Muscle of leg (tissue), 3 donors: ENCODE measurements at regions not wholly inside any gene's neighbourhood (a gene's known extent, or its start where the extent isn't known, plus 50 kb on each side); places are given as distances from the start of the nearest gene placed in this dataset.

Source experiments
- DNase-seq: peaks from one replicate; pipeline ENCODE4 v3.0.0; 2013
- H3K27ac ChIP-seq: one replicate; pipeline ENCODE4 v1.5.1; 2013; ENCODE audit warnings: mild to moderate bottlenecking, low read length, control low read depth
- H3K27me3 ChIP-seq: one replicate; pipeline ENCODE4 v1.6.1; 2013; ENCODE audit warnings: low read length; ENCODE audit not compliant: control insufficient read depth, insufficient read depth
- H3K36me3 ChIP-seq: one replicate; pipeline ENCODE4 v1.6.1; 2013; ENCODE audit warnings: low read length; ENCODE audit not compliant: control insufficient read depth, insufficient read depth
- H3K4me1 ChIP-seq: one replicate; pipeline ENCODE4 v1.6.1; 2013; ENCODE audit warnings: low read length; ENCODE audit not compliant: control insufficient read depth, insufficient read depth
- H3K4me3 ChIP-seq: one replicate; pipeline ENCODE4 v1.5.1; 2013; ENCODE audit warnings: low read length, control low read depth
- H3K9me3 ChIP-seq: replicated peaks from 2 replicates; pipeline ENCODE4 v1.6.1; 2013; ENCODE audit warnings: low read depth, low read length; ENCODE audit not compliant: control insufficient read depth
- WGBS: methylation state at CpG from one replicate; pipeline ENCODE4 v1.1.5; 2013; ENCODE audit warnings: missing lambda C conversion rate; ENCODE audit not compliant: insufficient coverage; 5-methylcytosine and 5-hydroxymethylcytosine counted together

DNA sequence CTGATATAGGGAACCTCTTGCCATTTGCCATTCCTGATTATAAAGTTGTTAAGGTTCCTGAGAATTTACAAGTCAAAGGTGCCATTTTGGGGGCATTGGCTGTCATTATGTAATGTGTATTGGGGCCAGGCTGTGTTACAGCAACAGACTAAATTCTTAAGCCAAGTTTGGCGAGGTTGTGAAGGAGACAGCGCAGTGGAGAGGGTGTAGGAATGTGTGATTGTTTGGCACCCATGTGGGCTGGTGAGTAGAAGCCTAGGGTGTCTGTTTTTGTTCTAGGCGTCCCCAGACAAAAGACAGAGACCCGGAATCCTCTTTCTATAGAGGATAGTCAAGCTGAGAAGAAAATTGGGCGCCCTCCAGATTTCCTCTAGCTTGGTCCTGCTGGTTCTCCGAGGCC lies 2535.3 kb downstream of the PCDH7 start:
- no peaks in the 10 kb centered on the region for H3K27me3 ChIP-seq
- H3K9me3 ChIP-seq = no peaks in the 10 kb centered on the region
- H3K4me3 ChIP-seq = no peak overlapping the region
- H3K27ac ChIP-seq = no peak overlapping the region
- H3K36me3 ChIP-seq = no peaks in the 10 kb centered on the region
- H3K4me1 ChIP-seq = no peaks in the 10 kb centered on the region
- WGBS = 94% methylated on average over 5 of the region's 6 CpGs
- DNase-seq = no peak

DNA sequence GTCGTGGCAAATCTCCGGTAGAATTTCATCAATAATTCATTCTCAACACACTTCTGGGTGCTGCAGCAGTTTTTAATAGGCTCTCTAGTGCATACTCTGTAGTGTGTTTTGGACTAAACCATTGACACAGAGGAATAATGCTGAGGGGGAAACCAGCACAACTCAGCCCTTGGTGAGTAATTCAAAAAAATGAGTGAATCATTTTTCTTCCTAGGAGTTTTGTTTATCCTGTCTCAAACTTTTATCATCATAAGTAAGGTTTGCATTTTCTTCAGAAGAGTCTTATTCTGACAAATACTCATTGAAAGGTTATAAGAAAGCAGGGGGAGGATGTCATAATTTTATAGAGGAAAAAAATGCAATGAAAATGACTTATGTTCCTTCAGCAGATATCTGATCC lies 2542.7 kb downstream of the PCDH7 start:
- Histone ChIP-seq H3K27ac (no peak overlapping the region), H3K9me3 (no peaks in the 10 kb centered on the region), H3K27me3 (no peaks in the 10 kb centered on the region), H3K4me1 (no peaks in the 10 kb centered on the region), H3K4me3 (no peak overlapping the region), H3K36me3 (no peaks in the 10 kb centered on the region)
- no peak for DNase-seq
- no CpG with 5 or more reads among the region's 2 CpGs for WGBS

DNA sequence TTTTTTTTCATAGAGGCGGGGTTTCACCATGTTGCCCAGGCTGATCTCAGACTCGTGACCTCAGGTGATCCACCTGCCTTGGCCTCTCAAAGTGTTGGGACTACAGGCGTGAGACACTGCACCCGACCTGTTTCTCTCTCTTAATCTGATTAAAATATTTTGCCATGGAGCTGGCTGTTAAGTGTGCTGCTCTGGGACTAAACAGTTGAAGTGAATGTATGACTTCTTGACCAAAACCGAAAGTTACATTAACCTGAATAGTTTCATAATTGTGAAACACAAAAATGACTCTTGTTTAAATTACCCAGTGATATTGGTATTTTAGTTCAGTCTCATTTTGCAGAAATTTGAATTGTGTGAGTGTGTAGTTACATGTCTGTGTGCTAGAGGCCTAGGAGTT lies 2548.6 kb downstream of the PCDH7 start:
- DNase-seq = no peak
- Histone ChIP-seq H3K4me3 (no peak overlapping the region), H3K36me3 (no peaks in the 10 kb centered on the region), H3K4me1 (no peaks in the 10 kb centered on the region), H3K9me3 (no peaks in the 10 kb centered on the region), H3K27ac (no peak overlapping the region), H3K27me3 (no peaks in the 10 kb centered on the region)
- WGBS = 92% methylated on average over 2 of the region's 5 CpGs

DNA sequence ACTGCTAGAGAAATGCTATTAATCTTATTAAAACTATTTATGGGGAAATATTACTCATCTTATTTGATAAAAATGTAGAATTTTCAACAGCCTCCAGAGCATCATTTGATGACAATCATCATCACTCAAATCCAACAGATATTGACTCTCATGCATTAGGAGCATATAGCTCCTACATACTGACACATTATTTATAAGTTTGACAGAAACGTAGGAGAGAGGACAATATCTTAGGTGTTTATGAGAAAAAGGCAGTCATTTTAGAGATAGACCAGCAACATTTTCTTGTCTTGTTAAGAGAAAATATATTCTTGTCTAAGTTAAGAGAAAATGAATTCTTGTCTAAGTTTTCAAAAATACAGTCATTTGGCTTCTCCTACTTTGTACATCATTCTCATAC lies 2550.2 kb downstream of the PCDH7 start:
- WGBS = no CpG with 5 or more reads among the region's 1 CpG
- no peak overlapping the region for H3K4me3 ChIP-seq
- no peak for DNase-seq
- H3K27ac ChIP-seq = no peak overlapping the region
- no peaks in the 10 kb centered on the region for H3K4me1 ChIP-seq
- H3K9me3 ChIP-seq = no peaks in the 10 kb centered on the region
- no peaks in the 10 kb centered on the region for H3K36me3 ChIP-seq
- no peaks in the 10 kb centered on the region for H3K27me3 ChIP-seq

DNA sequence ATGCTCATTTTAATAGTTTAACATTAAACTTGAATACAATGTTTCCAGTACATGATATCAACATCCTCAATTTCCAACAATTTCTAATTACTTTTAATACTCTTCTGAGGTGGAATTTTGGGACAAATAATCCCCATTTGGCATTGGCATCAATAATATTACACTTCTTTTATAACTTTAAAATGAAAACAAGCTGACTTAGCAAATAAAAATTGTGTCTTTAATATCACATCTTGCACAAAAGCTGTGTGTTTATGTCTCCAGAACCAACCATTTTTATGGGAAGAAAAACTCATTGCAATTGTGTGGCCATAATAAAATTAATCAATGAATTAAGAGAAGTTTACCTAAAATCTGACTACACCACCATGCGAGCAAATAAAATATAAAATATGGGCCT lies 2552.6 kb downstream of the PCDH7 start:
- Histone ChIP-seq H3K4me3 (no peak overlapping the region), H3K27me3 (no peaks in the 10 kb centered on the region), H3K9me3 (no peaks in the 10 kb centered on the region), H3K27ac (no peak overlapping the region), H3K36me3 (no peaks in the 10 kb centered on the region), H3K4me1 (no peaks in the 10 kb centered on the region)
- DNase-seq = no peak
- no CpG with 5 or more reads among the region's 1 CpG for WGBS

DNA sequence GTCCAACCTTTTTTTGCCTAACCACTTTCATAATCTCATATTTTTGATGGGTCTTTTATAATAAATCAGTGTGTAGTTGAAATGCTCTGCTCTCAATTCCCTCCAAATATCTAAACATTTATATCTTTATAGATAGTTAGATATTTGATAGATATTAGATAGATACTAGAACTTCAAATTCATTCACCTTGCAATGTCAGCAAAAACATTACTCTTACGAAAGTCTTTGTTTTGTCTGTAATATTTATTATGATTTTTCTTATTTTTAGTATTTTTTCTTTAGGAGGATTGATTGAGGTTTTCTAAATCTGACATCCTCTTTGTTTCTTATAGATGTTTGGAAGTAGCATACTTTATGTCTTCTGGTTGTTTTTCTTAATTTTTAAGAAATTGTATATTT lies 2563.6 kb downstream of the PCDH7 start:
- Histone ChIP-seq H3K9me3 (no peaks in the 10 kb centered on the region), H3K27ac (no peak overlapping the region), H3K4me3 (no peak overlapping the region), H3K27me3 (no peaks in the 10 kb centered on the region), H3K36me3 (no peaks in the 10 kb centered on the region), H3K4me1 (no peaks in the 10 kb centered on the region)
- no peak for DNase-seq
- no CpG with 5 or more reads among the region's 1 CpG for WGBS

DNA sequence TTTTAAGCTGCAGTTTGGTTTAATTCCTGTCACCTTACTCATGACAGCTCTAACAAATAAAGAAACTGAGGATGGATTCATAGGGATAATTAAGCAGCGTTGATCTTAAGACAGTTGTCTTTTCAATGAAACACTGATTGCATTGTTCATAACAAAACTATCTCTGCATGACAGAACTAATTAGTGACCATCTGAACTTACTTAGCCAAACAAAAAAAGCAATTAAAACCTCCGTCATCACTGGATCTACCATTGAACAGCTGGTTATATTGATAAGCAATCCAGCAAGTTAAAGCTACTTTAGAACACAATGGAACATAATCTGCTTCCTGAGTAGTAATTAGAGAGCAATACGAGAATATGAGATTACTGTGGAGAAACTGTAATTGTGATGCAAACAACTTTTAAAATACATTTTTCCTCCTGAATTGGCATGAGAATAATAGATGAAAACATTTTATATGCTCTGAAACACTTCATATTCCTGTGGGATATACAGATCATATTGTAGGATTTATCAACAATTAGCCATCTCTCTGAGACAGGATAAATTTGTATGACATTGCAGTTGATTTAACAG lies 2576.8 kb downstream of the PCDH7 start:
- DNase-seq = no peak
- Histone ChIP-seq H3K27me3 (no peaks in the 10 kb centered on the region), H3K27ac (no peak overlapping the region), H3K36me3 (no peaks in the 10 kb centered on the region), H3K4me3 (no peak overlapping the region), H3K9me3 (no peaks in the 10 kb centered on the region), H3K4me1 (no peaks in the 10 kb centered on the region)
- no CpG with 5 or more reads among the region's 3 CpGs for WGBS

DNA sequence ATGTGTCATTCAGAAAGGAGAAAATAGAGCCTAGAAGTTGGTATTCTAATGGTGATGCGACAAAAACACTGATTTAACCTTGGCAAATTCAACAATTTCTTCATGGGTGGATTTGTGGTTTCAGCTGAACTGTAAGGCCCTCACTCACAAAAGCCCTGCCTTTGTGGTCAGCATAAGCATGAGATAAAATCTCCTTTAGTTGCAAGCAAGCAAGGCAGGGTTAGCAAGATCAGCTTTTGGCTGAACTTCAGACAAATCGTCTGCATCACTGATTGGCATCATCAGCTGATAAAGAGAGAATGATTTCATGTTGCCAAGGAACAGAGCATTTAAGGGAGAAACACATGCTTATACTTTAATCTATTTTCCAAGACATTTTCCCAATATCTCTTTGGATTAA lies 2582.2 kb downstream of the PCDH7 start:
- Histone ChIP-seq H3K27me3 (no peaks in the 10 kb centered on the region), H3K9me3 (peaks cover 2% of the 10 kb centered on the region), H3K4me1 (peaks cover 2% of the 10 kb centered on the region), H3K36me3 (no peaks in the 10 kb centered on the region), H3K27ac (no peak overlapping the region), H3K4me3 (no peak overlapping the region)
- DNase-seq = peak; percentile 41
- WGBS = no CpG with 5 or more reads among the region's 2 CpGs

DNA sequence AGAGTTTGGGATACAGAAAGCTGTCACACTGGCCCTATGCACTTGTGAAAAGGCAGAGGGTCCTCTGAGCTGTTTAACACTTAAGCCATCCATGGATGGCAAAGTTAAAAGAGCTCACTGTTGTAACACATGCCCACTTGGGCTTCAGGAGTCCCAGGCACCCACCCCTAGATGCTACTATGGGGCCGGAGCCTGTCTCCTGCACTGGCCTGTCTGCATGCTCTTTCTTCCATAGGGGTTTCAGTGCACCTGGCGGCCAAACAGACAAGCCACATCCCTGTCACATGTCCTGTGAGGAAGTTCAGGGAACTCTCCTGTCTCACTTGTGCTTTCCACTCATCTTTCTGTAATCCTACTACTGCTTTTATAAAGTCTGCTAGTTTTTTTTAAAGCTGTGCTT lies 2586.0 kb downstream of the PCDH7 start:
- 88% methylated on average over 1 of the region's 2 CpGs for WGBS
- Histone ChIP-seq H3K27ac (no peak overlapping the region), H3K27me3 (no peaks in the 10 kb centered on the region), H3K4me1 (peaks cover 2% of the 10 kb centered on the region), H3K9me3 (peaks cover 2% of the 10 kb centered on the region), H3K4me3 (no peak overlapping the region), H3K36me3 (no peaks in the 10 kb centered on the region)
- no peak for DNase-seq

DNA sequence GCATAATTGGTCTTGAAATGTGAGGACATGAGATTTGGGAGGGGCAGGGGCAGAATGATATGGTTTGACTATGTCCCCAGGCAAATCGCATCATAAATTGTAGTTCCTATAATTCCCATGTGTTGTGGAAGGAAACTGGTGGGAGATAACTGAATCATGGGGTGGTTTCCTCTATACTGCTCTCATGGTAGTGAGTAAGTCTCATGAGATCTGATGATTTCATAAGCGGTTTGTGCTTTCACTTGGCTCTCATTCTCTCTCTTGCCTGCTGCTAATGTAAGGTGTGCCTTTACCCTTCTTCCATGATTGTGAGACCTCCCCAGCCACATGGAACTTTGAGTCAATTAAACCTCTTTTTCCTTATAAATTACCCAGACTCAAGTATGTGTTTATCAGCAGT lies 2595.9 kb downstream of the PCDH7 start:
- no peak for DNase-seq
- no peaks in the 10 kb centered on the region for H3K36me3 ChIP-seq
- H3K4me1 ChIP-seq = no peaks in the 10 kb centered on the region
- H3K4me3 ChIP-seq = no peak overlapping the region
- H3K27ac ChIP-seq = no peak overlapping the region
- H3K9me3 ChIP-seq = peaks cover 5% of the 10 kb centered on the region
- H3K27me3 ChIP-seq = no peaks in the 10 kb centered on the region
- 92% methylated on average over 1 of the region's 2 CpGs for WGBS

DNA sequence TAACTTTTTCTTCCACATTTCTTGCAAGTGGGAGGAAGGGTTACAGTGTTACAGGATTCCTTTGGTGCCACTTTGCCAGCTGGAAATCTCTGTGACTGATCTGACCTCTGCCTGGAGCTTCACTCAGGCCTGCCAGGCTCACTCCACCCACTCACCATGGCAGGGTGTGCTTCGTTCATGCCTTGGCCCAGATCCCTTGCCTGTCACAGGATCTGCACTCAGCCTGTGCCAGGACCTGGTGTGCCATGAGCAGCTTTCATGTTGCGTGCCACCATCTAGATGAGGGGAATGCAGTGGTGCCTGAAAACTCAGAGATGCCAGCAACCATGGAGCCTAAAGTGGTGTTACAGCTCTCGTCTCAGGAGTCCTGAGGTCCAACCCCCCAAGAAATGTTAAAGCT lies 2596.4 kb downstream of the PCDH7 start:
- DNase-seq = peak; percentile 39
- Histone ChIP-seq H3K27me3 (no peaks in the 10 kb centered on the region), H3K27ac (no peak overlapping the region), H3K4me3 (no peak overlapping the region), H3K36me3 (no peaks in the 10 kb centered on the region), H3K4me1 (no peaks in the 10 kb centered on the region), H3K9me3 (peaks cover 5% of the 10 kb centered on the region)
- WGBS = 77% methylated on average over 3 of the region's 3 CpGs
